SU-DHL-6 (cell line): ENCODE measurements at regions not wholly inside any gene's neighbourhood (a gene's known extent, or its start where the extent isn't known, plus 50 kb on each side); places are given as distances from the start of the nearest gene placed in this dataset.

Experiments
- H2AFZ ChIP-seq: fragments of 200-600 bp; sonication (generic); 2 replicates; pipeline ENCODE4 v1.6.1; 2014; ENCODE audit warnings: low read depth, mild to moderate bottlenecking, moderate library complexity, mixed read lengths, antibody characterized with exemption, low read length; ENCODE audit not compliant: severe bottlenecking
- H3F3A ChIP-seq: fragments of 200-600 bp; shearing (Covaris generic); 2 replicates; pipeline ENCODE4 v1.6.0; 2016; ENCODE audit warnings: antibody characterized with exemption, mild to moderate bottlenecking; ENCODE audit not compliant: insufficient read depth
- H3K27ac ChIP-seq: fragments of 200-600 bp; sonication (generic); 2 replicates; pipeline ENCODE4 v1.5.1; 2016; ENCODE audit warnings: low read depth, mild to moderate bottlenecking, low read length, moderate library complexity, mixed read lengths
- H3K27me3 ChIP-seq: fragments of 200-600 bp; sonication (generic), shearing (Covaris generic); 2 replicates; pipeline ENCODE4 v1.6.0; 2014; ENCODE audit warnings: mild to moderate bottlenecking, low read length
- H3K36me3 ChIP-seq: fragments of 200-600 bp; sonication (generic); 2 replicates; pipeline ENCODE4 v1.6.1; 2014; ENCODE audit warnings: mild to moderate bottlenecking, low read length, mixed read lengths
- H3K4me2 ChIP-seq: fragments of 300-600, 200-600 bp; shearing (Covaris generic), sonication (generic); 2 replicates; pipeline ENCODE4 v1.6.0; 2014; ENCODE audit warnings: low read length, low read depth, mild to moderate bottlenecking; ENCODE audit not compliant: poor library complexity, severe bottlenecking
- H3K4me3 ChIP-seq: fragments of 200-600 bp; sonication (generic); 2 replicates; pipeline ENCODE4 v1.5.1; 2014; ENCODE audit warnings: antibody characterized with exemption, low read length, mild to moderate bottlenecking, mixed read lengths; ENCODE audit not compliant: insufficient read depth, poor library complexity, severe bottlenecking
- H3K79me2 ChIP-seq: fragments of 200-600 bp; sonication (generic); 2 replicates; pipeline ENCODE4 v1.6.1; 2014; ENCODE audit warnings: mild to moderate bottlenecking, low read length, moderate library complexity; ENCODE audit not compliant: insufficient read depth
- H3K9ac ChIP-seq: fragments of 200-600 bp; sonication (generic); 2 replicates; pipeline ENCODE4 v1.7.0; 2014; ENCODE audit warnings: mild to moderate bottlenecking, low read length
- H3K9me2 ChIP-seq: fragments of 200-600 bp; sonication (generic); replicated peaks from 2 replicates; pipeline ENCODE4 v1.6.1; 2014; ENCODE audit warnings: low read length; ENCODE audit not compliant: insufficient read depth
- H3K9me3 ChIP-seq: fragments of 200-600 bp; sonication (generic); 2 replicates; pipeline ENCODE4 v1.6.1; 2014; ENCODE audit warnings: low read length, mixed read lengths; ENCODE audit not compliant: insufficient read depth
- H4K20me1 ChIP-seq: fragments of 200-600 bp; sonication (generic); 2 replicates; pipeline ENCODE4 v1.6.1; 2014; ENCODE audit warnings: low read depth, mild to moderate bottlenecking, antibody characterized with exemption, low read length, moderate library complexity, mixed read lengths
- CTCF ChIP-seq: fragments of 200-600 bp; sonication (generic); IDR thresholded peaks from one replicate; pipeline ENCODE4 v1.5.1; 2017; ENCODE audit warnings: antibody characterized with exemption, mild to moderate bottlenecking, low read length, moderate library complexity; ENCODE audit not compliant: insufficient read depth, poor library complexity, severe bottlenecking
- EZH2phosphoT487 ChIP-seq: fragments of 200-600 bp; sonication (generic), shearing (Covaris generic); conservative IDR thresholded peaks from 2 replicates; pipeline ENCODE4 v1.6.1; 2018; ENCODE audit warnings: mild to moderate bottlenecking, antibody characterized with exemption, low read length, moderate library complexity, mixed read lengths

DNA sequence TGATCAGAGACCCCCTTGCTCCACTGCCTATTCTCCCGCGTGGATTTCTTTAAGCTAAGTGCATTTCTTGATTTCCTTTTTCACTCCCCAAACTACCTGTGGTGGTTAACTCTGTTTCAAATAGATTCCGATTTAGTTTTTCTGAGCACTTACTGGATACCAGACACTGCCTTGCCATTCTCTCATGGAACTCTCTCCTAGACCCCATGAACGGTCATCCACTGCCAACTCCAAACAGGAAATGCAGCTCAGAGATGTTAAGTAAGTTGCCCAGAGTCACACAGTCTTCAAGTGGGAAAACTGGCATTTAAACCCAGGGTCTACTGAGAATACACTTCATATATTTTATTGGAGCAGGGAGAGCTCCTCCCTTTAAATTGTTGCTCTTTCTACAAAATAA is 199.4 kb downstream of the MAF start:
- Histone ChIP-seq H3K9ac (no peak overlapping the region), H3K36me3 (no peaks in the 10 kb centered on the region), H3K79me2 (no peaks in the 10 kb centered on the region), H4K20me1 (no peaks in the 10 kb centered on the region), H3F3A (no peaks in the 10 kb centered on the region), H3K4me3 (no peak overlapping the region), H3K9me3 (no peaks in the 10 kb centered on the region), H3K27me3 (no peaks in the 10 kb centered on the region), H3K27ac (no peak overlapping the region), H3K9me2 (no peaks in the 10 kb centered on the region), H3K4me2 (no peak overlapping the region), H2AFZ (no peak overlapping the region)
- TF ChIP-seq CTCF (no peak), EZH2phosphoT487 (no peak)

GRCh38 chr16:79400462-79401149 is 199.9 kb downstream of the MAF start:
- Histone ChIP-seq H3K4me2 (no peak overlapping the region), H3K27me3 (no peaks in the 10 kb centered on the region), H3K9ac (no peak overlapping the region), H4K20me1 (no peaks in the 10 kb centered on the region), H3K4me3 (no peak overlapping the region), H3K9me2 (no peaks in the 10 kb centered on the region), H3K79me2 (no peaks in the 10 kb centered on the region), H2AFZ (no peak overlapping the region), H3K36me3 (no peaks in the 10 kb centered on the region), H3F3A (no peaks in the 10 kb centered on the region), H3K9me3 (no peaks in the 10 kb centered on the region), H3K27ac (no peak overlapping the region)
- no peak for TF ChIP-seq CTCF
- no peak for TF ChIP-seq EZH2phosphoT487

DNA sequence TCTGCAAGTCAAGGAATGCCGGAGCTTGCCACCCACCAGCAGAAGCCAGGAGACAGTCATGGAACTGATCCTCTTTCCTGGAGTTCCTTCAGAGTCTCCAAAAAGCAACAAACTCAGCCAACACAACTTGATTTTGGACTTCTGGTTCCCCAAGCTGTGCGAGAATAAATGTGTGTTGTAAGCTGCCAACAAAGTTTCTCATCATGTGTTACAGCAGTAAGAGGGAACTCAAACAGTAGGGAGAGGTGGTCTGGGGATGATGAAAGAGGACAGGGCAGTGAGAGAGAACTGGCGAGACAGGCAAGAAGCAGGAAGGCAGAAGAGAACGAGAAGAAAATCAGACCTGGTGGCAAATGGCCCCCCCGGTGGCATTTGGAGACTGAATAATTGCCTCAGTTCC is 204.9 kb downstream of the MAF start:
- no peaks in the 10 kb centered on the region for H4K20me1 ChIP-seq
- no peak overlapping the region for H3K27ac ChIP-seq
- TF ChIP-seq CTCF (no peak), EZH2phosphoT487 (no peak)
- H3K9me2 ChIP-seq = no peaks in the 10 kb centered on the region
- no peak overlapping the region for H3K9ac ChIP-seq
- H3K4me2 ChIP-seq = no peak overlapping the region
- no peaks in the 10 kb centered on the region for H3K27me3 ChIP-seq
- no peaks in the 10 kb centered on the region for H3K36me3 ChIP-seq
- no peaks in the 10 kb centered on the region for H3F3A ChIP-seq
- no peak overlapping the region for H2AFZ ChIP-seq
- H3K4me3 ChIP-seq = no peak overlapping the region
- no peaks in the 10 kb centered on the region for H3K9me3 ChIP-seq
- H3K79me2 ChIP-seq = no peaks in the 10 kb centered on the region
